Neural cell (in vitro differentiated cells): ENCODE measurements at regions not wholly inside any gene's neighbourhood (a gene's known extent, or its start where the extent isn't known, plus 50 kb on each side); places are given as distances from the start of the nearest gene placed in this dataset.

Experiments
- H2AFZ ChIP-seq: fragments of 200-600, 300-800 bp; sonication (generic), shearing (Covaris generic); 2 replicates; pipeline ENCODE4 v1.6.0; 2014; ENCODE audit warnings: low read depth, mild to moderate bottlenecking, antibody characterized with exemption, low read length, moderate library complexity
- H3F3A ChIP-seq: fragments of 200-600 bp; shearing (Covaris generic); 2 replicates; pipeline ENCODE4 v1.6.1; 2016; ENCODE audit warnings: mild to moderate bottlenecking, moderate library complexity, mixed read lengths, antibody characterized with exemption, low read length; ENCODE audit not compliant: insufficient read depth, poor library complexity, severe bottlenecking
- H3K27ac ChIP-seq: fragments of 200-600, 300-800 bp; sonication (generic), shearing (Covaris generic); 2 replicates; pipeline ENCODE4 v1.5.1; 2014; ENCODE audit warnings: mild to moderate bottlenecking, low read length, moderate library complexity
- H3K27me3 ChIP-seq: fragments of 300-800, 200-600 bp; sonication (generic), shearing (Covaris generic); 2 replicates; pipeline ENCODE4 v1.6.0; 2014; ENCODE audit warnings: mild to moderate bottlenecking, low read depth, low read length, moderate library complexity; ENCODE audit not compliant: insufficient read depth
- H3K36me3 ChIP-seq: fragments of 300-800, 200-600 bp; sonication (generic), shearing (Covaris generic); 2 replicates; pipeline ENCODE4 v1.5.1; 2014; ENCODE audit warnings: mild to moderate bottlenecking, antibody characterized with exemption, low read length, moderate library complexity; ENCODE audit not compliant: insufficient read depth
- H3K4me2 ChIP-seq: fragments of 300-800, 200-600 bp; sonication (generic), shearing (Covaris generic); 2 replicates; pipeline ENCODE4 v1.6.0; 2014; ENCODE audit warnings: mild to moderate bottlenecking, low read length
- H3K4me3 ChIP-seq: fragments of 300-800, 200-600 bp; sonication (generic), shearing (Covaris generic); 2 replicates; pipeline ENCODE4 v1.5.1; 2014; ENCODE audit warnings: mild to moderate bottlenecking, low read length, moderate library complexity
- H3K79me2 ChIP-seq: fragments of 200-600 bp; shearing (Covaris generic); replicated peaks from 2 replicates; pipeline ENCODE4 v1.6.0; 2014; ENCODE audit warnings: mild to moderate bottlenecking, low read length, moderate library complexity; ENCODE audit not compliant: insufficient read depth
- H3K9ac ChIP-seq: fragments of 300-800, 200-600 bp; sonication (generic), shearing (Covaris generic); 2 replicates; pipeline ENCODE4 v1.6.1; 2016; ENCODE audit warnings: mild to moderate bottlenecking, low read length, mixed read lengths
- H3K9me2 ChIP-seq: fragments of 200-600 bp; shearing (Covaris generic); 2 replicates; pipeline ENCODE4 v1.6.1; 2016; ENCODE audit warnings: mild to moderate bottlenecking, low read length, mixed read lengths; ENCODE audit not compliant: insufficient read depth
- H3K9me3 ChIP-seq: fragments of 200-600, 300-800 bp; sonication (generic), shearing (Covaris generic); 2 replicates; pipeline ENCODE4 v1.6.1; 2016; ENCODE audit warnings: mild to moderate bottlenecking, mixed run types, low read length, moderate library complexity, mixed read lengths
- H4K20me1 ChIP-seq: fragments of 200-600 bp; shearing (Covaris generic); 2 replicates; pipeline ENCODE4 v1.6.1; 2016; ENCODE audit warnings: mild to moderate bottlenecking, mixed run types; ENCODE audit not compliant: insufficient read depth
- EP300 ChIP-seq: fragments of 450-650 bp; conservative IDR thresholded peaks from 2 replicates; pipeline ENCODE4 v1.6.1; 2014; ENCODE audit warnings: antibody characterized with exemption, mild to moderate bottlenecking, moderate library complexity; ENCODE audit not compliant: poor library complexity, severe bottlenecking
- EZH2 ChIP-seq: fragments of 200-600, 300-800 bp; shearing (Covaris generic), sonication (generic); IDR thresholded peaks from 2 replicates; pipeline ENCODE4 v1.6.1; 2014; ENCODE audit warnings: antibody characterized with exemption, low read length, borderline replicate concordance, mild to moderate bottlenecking; ENCODE audit not compliant: insufficient read depth, poor library complexity, severe bottlenecking
- MXI1 ChIP-seq: fragments of 450-650 bp; conservative IDR thresholded peaks from 2 replicates; pipeline ENCODE4 v1.6.1; 2014; ENCODE audit warnings: antibody characterized with exemption, mild to moderate bottlenecking; ENCODE audit not compliant: poor library complexity, severe bottlenecking
- POLR2AphosphoS5 ChIP-seq: IDR thresholded peaks from 2 replicates; pipeline ENCODE4 v1.6.1; 2012
- RAD21 ChIP-seq: fragments of 450-650 bp; conservative IDR thresholded peaks from 2 replicates; pipeline ENCODE4 v1.6.1; 2014; ENCODE audit warnings: antibody characterized with exemption, mild to moderate bottlenecking, moderate library complexity
- SMC3 ChIP-seq: fragments of 450-650 bp; conservative IDR thresholded peaks from 2 replicates; pipeline ENCODE4 v1.6.1; 2014; ENCODE audit warnings: antibody characterized with exemption, mild to moderate bottlenecking, moderate library complexity; ENCODE audit not compliant: poor library complexity
- TAF1 ChIP-seq: IDR thresholded peaks from 2 replicates; pipeline ENCODE4 v1.6.1; 2012; ENCODE audit warnings: low read depth
- TF ChIP-seq, protein P1 (sequence below): IDR thresholded peaks from 2 replicates; pipeline ENCODE4 v1.6.1; 2012; ENCODE audit warnings: borderline replicate concordance
- TF ChIP-seq, protein P2 (sequence below): fragments of 450-650 bp; IDR thresholded peaks from 2 replicates; pipeline ENCODE4 v1.5.1; 2014; ENCODE audit warnings: antibody characterized with exemption, mild to moderate bottlenecking, moderate library complexity; ENCODE audit not compliant: poor library complexity, severe bottlenecking

DNA sequence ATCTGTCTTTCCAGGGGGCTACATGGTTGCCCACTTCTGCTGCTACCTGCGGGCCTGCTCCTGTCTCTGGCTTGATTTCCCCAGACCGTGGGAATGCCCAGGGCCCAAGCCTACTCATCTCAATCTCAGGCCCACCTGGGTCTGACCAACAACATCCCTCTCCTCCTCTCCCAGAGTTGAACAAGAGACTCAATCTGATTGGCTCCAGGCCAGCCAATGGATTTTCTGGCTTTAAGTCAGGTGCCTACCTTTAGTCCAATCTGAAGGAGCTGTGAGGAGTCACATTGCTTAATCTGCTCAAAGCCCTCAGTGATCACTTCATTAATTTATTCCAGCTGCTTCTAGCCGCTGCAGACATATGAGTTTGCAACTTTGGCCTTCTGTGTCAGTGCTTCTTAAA is 162.4 kb upstream of the KCNG1 start:
- TF ChIP-seq POLR2AphosphoS5 (no peak), MXI1 (no peak), SMC3 (no peak), EZH2 (no peak), EP300 (no peak), RAD21 (no peak), TAF1 (no peak)
- TF ChIP-seq, protein P1, sequence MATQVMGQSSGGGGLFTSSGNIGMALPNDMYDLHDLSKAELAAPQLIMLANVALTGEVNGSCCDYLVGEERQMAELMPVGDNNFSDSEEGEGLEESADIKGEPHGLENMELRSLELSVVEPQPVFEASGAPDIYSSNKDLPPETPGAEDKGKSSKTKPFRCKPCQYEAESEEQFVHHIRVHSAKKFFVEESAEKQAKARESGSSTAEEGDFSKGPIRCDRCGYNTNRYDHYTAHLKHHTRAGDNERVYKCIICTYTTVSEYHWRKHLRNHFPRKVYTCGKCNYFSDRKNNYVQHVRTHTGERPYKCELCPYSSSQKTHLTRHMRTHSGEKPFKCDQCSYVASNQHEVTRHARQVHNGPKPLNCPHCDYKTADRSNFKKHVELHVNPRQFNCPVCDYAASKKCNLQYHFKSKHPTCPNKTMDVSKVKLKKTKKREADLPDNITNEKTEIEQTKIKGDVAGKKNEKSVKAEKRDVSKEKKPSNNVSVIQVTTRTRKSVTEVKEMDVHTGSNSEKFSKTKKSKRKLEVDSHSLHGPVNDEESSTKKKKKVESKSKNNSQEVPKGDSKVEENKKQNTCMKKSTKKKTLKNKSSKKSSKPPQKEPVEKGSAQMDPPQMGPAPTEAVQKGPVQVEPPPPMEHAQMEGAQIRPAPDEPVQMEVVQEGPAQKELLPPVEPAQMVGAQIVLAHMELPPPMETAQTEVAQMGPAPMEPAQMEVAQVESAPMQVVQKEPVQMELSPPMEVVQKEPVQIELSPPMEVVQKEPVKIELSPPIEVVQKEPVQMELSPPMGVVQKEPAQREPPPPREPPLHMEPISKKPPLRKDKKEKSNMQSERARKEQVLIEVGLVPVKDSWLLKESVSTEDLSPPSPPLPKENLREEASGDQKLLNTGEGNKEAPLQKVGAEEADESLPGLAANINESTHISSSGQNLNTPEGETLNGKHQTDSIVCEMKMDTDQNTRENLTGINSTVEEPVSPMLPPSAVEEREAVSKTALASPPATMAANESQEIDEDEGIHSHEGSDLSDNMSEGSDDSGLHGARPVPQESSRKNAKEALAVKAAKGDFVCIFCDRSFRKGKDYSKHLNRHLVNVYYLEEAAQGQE, result no peak
- TF ChIP-seq, protein P2, sequence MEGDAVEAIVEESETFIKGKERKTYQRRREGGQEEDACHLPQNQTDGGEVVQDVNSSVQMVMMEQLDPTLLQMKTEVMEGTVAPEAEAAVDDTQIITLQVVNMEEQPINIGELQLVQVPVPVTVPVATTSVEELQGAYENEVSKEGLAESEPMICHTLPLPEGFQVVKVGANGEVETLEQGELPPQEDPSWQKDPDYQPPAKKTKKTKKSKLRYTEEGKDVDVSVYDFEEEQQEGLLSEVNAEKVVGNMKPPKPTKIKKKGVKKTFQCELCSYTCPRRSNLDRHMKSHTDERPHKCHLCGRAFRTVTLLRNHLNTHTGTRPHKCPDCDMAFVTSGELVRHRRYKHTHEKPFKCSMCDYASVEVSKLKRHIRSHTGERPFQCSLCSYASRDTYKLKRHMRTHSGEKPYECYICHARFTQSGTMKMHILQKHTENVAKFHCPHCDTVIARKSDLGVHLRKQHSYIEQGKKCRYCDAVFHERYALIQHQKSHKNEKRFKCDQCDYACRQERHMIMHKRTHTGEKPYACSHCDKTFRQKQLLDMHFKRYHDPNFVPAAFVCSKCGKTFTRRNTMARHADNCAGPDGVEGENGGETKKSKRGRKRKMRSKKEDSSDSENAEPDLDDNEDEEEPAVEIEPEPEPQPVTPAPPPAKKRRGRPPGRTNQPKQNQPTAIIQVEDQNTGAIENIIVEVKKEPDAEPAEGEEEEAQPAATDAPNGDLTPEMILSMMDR, result no peak
- Histone ChIP-seq H2AFZ (no peak overlapping the region), H3K4me2 (no peak overlapping the region)

DNA sequence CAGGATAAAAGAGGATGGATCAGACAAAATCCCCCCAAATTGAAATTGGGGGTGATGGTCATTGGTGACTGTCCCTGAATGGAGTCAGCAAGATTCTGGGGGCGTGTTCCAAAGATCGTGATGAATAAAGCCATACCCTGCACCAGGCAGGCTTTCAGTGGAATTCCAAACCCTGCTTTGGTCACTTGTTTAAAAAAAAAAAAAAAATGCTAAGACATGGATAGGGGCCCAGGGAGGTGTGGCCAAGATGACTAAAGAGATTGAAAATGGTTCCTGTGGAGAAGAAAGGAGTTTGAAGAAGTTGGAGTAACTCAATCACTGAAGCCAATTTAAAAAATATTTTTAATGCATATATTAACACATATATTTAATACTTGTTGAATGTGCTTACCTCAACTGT is 161.4 kb upstream of the KCNG1 start:
- H3K79me2 ChIP-seq, result no peaks in the 10 kb centered on the region
- no peaks in the 10 kb centered on the region for H4K20me1 ChIP-seq
- no peak overlapping the region for H3K4me2 ChIP-seq
- H3K36me3 ChIP-seq, result no peaks in the 10 kb centered on the region
- no peak overlapping the region for H3K4me3 ChIP-seq
- no peak overlapping the region for H3K9ac ChIP-seq
- H3K27me3 ChIP-seq, result no peaks in the 10 kb centered on the region
- H2AFZ ChIP-seq, result no peak overlapping the region
- H3F3A ChIP-seq, result no peaks in the 10 kb centered on the region
- H3K9me3 ChIP-seq, result no peaks in the 10 kb centered on the region
- H3K27ac ChIP-seq, result no peak overlapping the region
- no peak for TF ChIP-seq POLR2AphosphoS5
- TF ChIP-seq, protein P1, result no peak
- TF ChIP-seq TAF1, result no peak
- TF ChIP-seq SMC3, result no peak
- no peak for TF ChIP-seq EZH2
- TF ChIP-seq, protein P2, result no peak
- TF ChIP-seq MXI1, result no peak
- TF ChIP-seq RAD21, result no peak
- TF ChIP-seq EP300, result no peak
- H3K9me2 ChIP-seq, result no peaks in the 10 kb centered on the region

More for the DNA sequence above, 162.4 kb upstream of the KCNG1 start:
- no peak overlapping the region for H3K27ac ChIP-seq
- no peaks in the 10 kb centered on the region for H3K9me2 ChIP-seq
- no peak overlapping the region for H3K4me3 ChIP-seq
- no peaks in the 10 kb centered on the region for H3F3A ChIP-seq
- H4K20me1 ChIP-seq, result no peaks in the 10 kb centered on the region
- H3K9ac ChIP-seq, result no peak overlapping the region
- no peaks in the 10 kb centered on the region for H3K36me3 ChIP-seq
- H3K9me3 ChIP-seq, result no peaks in the 10 kb centered on the region
- no peaks in the 10 kb centered on the region for H3K79me2 ChIP-seq
- no peaks in the 10 kb centered on the region for H3K27me3 ChIP-seq
